Thymus (tissue), 11 donors: ENCODE measurements at regions not wholly inside any gene's neighbourhood (a gene's known extent, or its start where the extent isn't known, plus 50 kb on each side); places are given as distances from the start of the nearest gene placed in this dataset.
"Not testable (repeated sequence)": the region's sequence is repeated elsewhere in the genome, so short reads cannot be mapped to it uniquely, and the experiment has no call there.

Source experiments
- DNase-seq, 9 donors: peaks; one replicate each; pipeline ENCODE4 v3.0.0-alpha.2; 2013; ENCODE audit warnings: low spot score in 9 of 9, low read depth in 6 of 9, missing footprints in 1 of 9
- H3K27ac ChIP-seq, 2 donors: one replicate each; pipeline ENCODE4 v1.5.1; 2013; ENCODE audit warnings: control low read depth in 1 of 2, low read depth in 1 of 2, low read length in 1 of 2, mild to moderate bottlenecking in 1 of 2, moderate library complexity in 1 of 2
- H3K27me3 ChIP-seq, 2 donors: one replicate each; pipeline ENCODE4 v1.5.1; 2013; ENCODE audit warnings: low read length in 1 of 2; ENCODE audit not compliant: control insufficient read depth in 2 of 2, insufficient read depth in 1 of 2
- H3K36me3 ChIP-seq, 2 donors: one replicate each; pipeline ENCODE4 v1.5.1; 2013; ENCODE audit warnings: low read length in 1 of 2, mild to moderate bottlenecking in 1 of 2, moderate library complexity in 1 of 2; ENCODE audit not compliant: control insufficient read depth in 2 of 2, insufficient read depth in 2 of 2
- H3K4me1 ChIP-seq, 2 donors: one replicate each; pipeline ENCODE4 v1.5.1; 2013; ENCODE audit warnings: low read length in 2 of 2; ENCODE audit not compliant: control insufficient read depth in 2 of 2, insufficient read depth in 2 of 2
- H3K4me3 ChIP-seq, 2 donors: one replicate each; pipeline ENCODE4 v1.5.1; 2013; ENCODE audit warnings: low read length in 2 of 2, control low read depth in 1 of 2, mild to moderate bottlenecking in 1 of 2
- H3K9me3 ChIP-seq, 2 donors: one replicate each; pipeline ENCODE4 v1.5.1; 2013; ENCODE audit warnings: low read length in 1 of 2, mild to moderate bottlenecking in 1 of 2; ENCODE audit not compliant: control insufficient read depth in 2 of 2, insufficient read depth in 1 of 2
- WGBS: extraction: QIAGEN DNeasy Blood & Tissue Kit; methylation state at CpG from one replicate; pipeline ENCODE4 v1.1.7; 2013; 5-methylcytosine and 5-hydroxymethylcytosine counted together
- donor health status: healthy.

GRCh38 chr7:57638666-57639065 lies 188.7 kb downstream of the ZNF716 start:
- peaks cover 5 to 16% of the 10 kb centered on the region in 2 donors for H3K9me3 ChIP-seq
- no peak overlapping the region for H3K4me3 ChIP-seq
- no peaks in the 10 kb centered on the region for H3K36me3 ChIP-seq
- H3K27me3 ChIP-seq, result no peaks in the 10 kb centered on the region
- WGBS, result 30% methylated on average over 2 of the region's 2 CpGs
- DNase-seq, result no peak
- H3K4me1 ChIP-seq, result no peaks in the 10 kb centered on the region
- no peak overlapping the region for H3K27ac ChIP-seq

GRCh38 chr7:57641521-57642067 lies 191.6 kb downstream of the ZNF716 start:
- DNase-seq, result no peak
- WGBS, result 91% methylated on average over 5 of the region's 5 CpGs
- H3K36me3 ChIP-seq, result no peaks in the 10 kb centered on the region
- H3K4me1 ChIP-seq, result no peaks in the 10 kb centered on the region
- no peak overlapping the region for H3K27ac ChIP-seq
- H3K4me3 ChIP-seq, result no peak overlapping the region
- peaks cover 5 to 23% of the 10 kb centered on the region in 2 donors for H3K9me3 ChIP-seq
- H3K27me3 ChIP-seq, result no peaks in the 10 kb centered on the region

- DNase-seq, result no peak
- H3K4me3 ChIP-seq, result no peak overlapping the region
- no peak overlapping the region for H3K27ac ChIP-seq
- peaks cover 7 to 33% of the 10 kb centered on the region in 2 donors for H3K9me3 ChIP-seq
- no peaks in the 10 kb centered on the region for H3K4me1 ChIP-seq
- WGBS, result 80% methylated on average over 4 of the region's 4 CpGs
- no peaks in the 10 kb centered on the region for H3K36me3 ChIP-seq
- H3K27me3 ChIP-seq, result no peaks in the 10 kb centered on the region
Observed at GRCh38 chr7:57642730-57643129, 192.8 kb downstream of the ZNF716 start.

- Histone ChIP-seq H3K36me3 (no peaks in the 10 kb centered on the region), H3K4me3 (no peak overlapping the region), H3K27ac (no peak overlapping the region), H3K27me3 (no peaks in the 10 kb centered on the region), H3K4me1 (no peaks in the 10 kb centered on the region), H3K9me3 (peaks cover 7 to 61% of the 10 kb centered on the region in 2 donors)
- WGBS, result 88% methylated on average over 32 of the region's 32 CpGs
- DNase-seq, result no peak
Observed at GRCh38 chr7:57646219-57646900, 196.4 kb downstream of the ZNF716 start.

- 94% methylated on average over 24 of the region's 24 CpGs for WGBS
- no peak for DNase-seq
- H3K27me3 ChIP-seq, result no peaks in the 10 kb centered on the region
- no peak overlapping the region for H3K27ac ChIP-seq
- peaks cover 4 to 63% of the 10 kb centered on the region in 2 donors for H3K9me3 ChIP-seq
- H3K36me3 ChIP-seq, result no peaks in the 10 kb centered on the region
- H3K4me1 ChIP-seq, result no peaks in the 10 kb centered on the region
- H3K4me3 ChIP-seq, result no peak overlapping the region
Observed at GRCh38 chr7:57646901-57647246, 196.9 kb downstream of the ZNF716 start.

GRCh38 chr7:57650401-57650800 lies 200.4 kb downstream of the ZNF716 start:
- H3K4me1 ChIP-seq, H3K36me3 ChIP-seq, H3K27me3 ChIP-seq, H3K27ac ChIP-seq, DNase-seq, H3K4me3 ChIP-seq: not testable (repeated sequence)
- peaks cover 5 to 83% of the 10 kb centered on the region in 2 donors for H3K9me3 ChIP-seq
- 89% methylated on average over 17 of the region's 17 CpGs for WGBS

GRCh38 chr7:57651006-57651405 lies 201.0 kb downstream of the ZNF716 start:
- Histone ChIP-seq H3K4me3 (no peak overlapping the region), H3K9me3 (peaks cover 5 to 83% of the 10 kb centered on the region in 2 donors), H3K27me3 (no peaks in the 10 kb centered on the region), H3K27ac (no peak overlapping the region), H3K4me1 (no peaks in the 10 kb centered on the region), H3K36me3 (no peaks in the 10 kb centered on the region)
- WGBS, result 76% methylated on average over 28 of the region's 28 CpGs
- no peak for DNase-seq

- not testable (repeated sequence) for H3K27ac ChIP-seq, H3K4me3 ChIP-seq, H3K4me1 ChIP-seq, H3K27me3 ChIP-seq, H3K36me3 ChIP-seq, DNase-seq
- H3K9me3 ChIP-seq, result peaks cover 5 to 79% of the 10 kb centered on the region in 2 donors
- 88% methylated on average over 19 of the region's 19 CpGs for WGBS
Observed at GRCh38 chr7:57651611-57652010, 201.6 kb downstream of the ZNF716 start.

- peaks cover 3 to 63% of the 10 kb centered on the region in 2 donors for H3K9me3 ChIP-seq
- H3K4me3 ChIP-seq, result no peak overlapping the region
- H3K27me3 ChIP-seq, result no peaks in the 10 kb centered on the region
- WGBS, result 93% methylated on average over 36 of the region's 36 CpGs
- H3K4me1 ChIP-seq, result no peaks in the 10 kb centered on the region
- no peaks in the 10 kb centered on the region for H3K36me3 ChIP-seq
- DNase-seq, result no peak
- no peak overlapping the region for H3K27ac ChIP-seq
Observed at GRCh38 chr7:57653262-57653830, 203.4 kb downstream of the ZNF716 start.
